NCI-H2227 (cell line): ENCODE measurements at regions not wholly inside any gene's neighbourhood (a gene's known extent, or its start where the extent isn't known, plus 50 kb on each side); places are given as distances from the start of the nearest gene placed in this dataset.
A peak's percentile ranks its signal among the peaks of the same experiment; 100 is the strongest.

Experiments
- DNase-seq: peaks from one replicate; lab custom pipeline; 2025; ENCODE audit not compliant: unreplicated experiment; lab: John Stamatoyannopoulos, UW

- no peak for DNase-seq
Observed at GRCh38 chr2:12396699-12397098, 320.0 kb upstream of the TRIB2 start.

DNA sequence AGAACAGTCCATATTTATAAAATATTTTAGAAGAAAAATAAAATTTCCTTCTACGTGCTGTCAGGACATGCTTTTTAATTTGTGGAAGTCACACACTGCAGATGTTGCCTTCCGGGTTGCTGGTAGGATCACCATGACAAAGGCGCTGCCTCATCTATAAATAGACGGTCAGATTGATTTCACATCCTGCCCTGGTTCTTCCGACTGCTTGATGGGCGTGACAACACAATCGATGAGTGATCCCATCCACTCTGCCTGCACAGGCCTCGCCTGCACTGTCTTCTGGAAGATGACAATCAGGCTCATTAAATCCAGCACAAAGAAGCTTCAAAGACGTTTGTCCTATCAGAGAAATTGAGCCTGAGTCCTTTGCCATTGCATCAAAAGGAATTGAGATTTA lies 318.9 kb upstream of the TRIB2 start:
- DNase-seq, result peak; percentile 12

- no peak for DNase-seq
Observed at GRCh38 chr2:12399240-12399639, 317.5 kb upstream of the TRIB2 start.

GRCh38 chr2:12400543-12400942 lies 316.2 kb upstream of the TRIB2 start:
- no peak for DNase-seq

DNA sequence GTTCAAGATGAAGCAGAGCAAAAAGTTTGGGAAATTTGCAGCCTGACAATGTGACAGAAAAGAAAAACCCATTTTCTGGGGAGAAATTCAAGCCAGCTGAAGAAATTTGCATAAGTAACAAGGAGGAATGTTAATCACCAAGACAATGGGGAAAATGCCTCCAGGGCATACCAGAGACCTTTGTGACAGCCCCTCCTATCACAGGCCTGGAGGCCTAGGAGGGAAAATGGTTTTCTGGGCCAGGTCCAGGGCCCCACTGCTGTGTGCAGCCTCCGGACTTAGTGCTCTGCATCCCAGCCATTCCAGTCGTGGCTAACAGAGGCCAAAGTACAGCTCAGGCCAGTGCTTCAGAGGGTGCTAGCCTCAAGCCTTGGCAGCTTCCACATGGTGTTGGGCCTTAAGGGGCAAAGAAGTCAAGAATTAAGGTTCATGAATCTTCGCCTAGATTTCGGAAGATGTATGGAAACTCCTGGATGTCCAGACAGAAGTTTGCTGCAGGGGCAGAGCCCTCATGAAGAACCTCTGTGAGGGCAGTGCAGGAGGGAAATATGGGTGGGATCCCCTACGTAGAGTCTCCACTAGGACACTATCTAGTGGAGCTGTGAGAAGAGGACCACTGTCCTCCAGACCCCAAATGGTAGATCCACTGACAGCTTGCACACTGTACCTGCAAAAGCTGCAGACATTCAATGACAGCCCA lies 314.1 kb upstream of the TRIB2 start:
- DNase-seq, result no peak

DNA sequence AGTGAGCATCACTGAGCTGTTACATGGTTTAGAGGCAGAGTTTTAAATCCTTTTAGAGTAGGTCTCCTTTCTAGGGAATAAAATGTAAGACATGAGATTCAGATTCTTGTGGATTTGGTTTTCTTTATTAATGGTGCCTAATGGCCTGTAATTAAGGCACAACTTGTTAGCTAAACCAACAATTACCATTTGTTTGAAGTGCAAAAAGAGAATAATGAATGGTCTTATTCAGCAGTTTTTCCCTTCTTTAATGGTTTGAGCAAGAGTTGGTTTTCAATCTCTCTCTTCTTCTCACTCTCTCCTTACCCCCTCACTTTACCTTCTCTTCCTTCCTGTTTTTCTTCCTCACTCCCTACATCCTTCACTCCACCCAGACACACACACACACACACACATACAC lies 312.2 kb upstream of the TRIB2 start:
- no peak for DNase-seq

- no peak for DNase-seq
Observed at GRCh38 chr2:12407160-12407559, 309.6 kb upstream of the TRIB2 start.

DNA sequence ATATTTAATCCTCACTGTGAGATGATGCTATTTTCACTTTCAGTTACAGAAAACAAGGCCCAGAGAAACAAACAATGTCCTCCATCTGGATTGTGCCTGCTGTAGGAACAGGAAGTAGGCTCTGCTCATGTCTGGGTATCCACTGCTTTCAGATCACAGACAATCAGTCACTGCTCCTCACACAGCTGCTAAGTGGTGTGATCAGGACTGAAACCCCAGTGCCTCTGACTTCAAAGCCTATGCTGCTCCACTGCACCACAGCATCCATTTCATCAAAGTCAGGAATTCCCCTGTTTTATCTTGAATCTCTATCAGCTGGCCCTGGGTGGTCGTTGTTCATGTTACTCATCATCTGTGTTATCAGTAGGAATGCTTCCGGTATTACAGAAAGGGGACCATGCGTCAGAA lies 303.8 kb upstream of the TRIB2 start:
- no peak for DNase-seq

- no peak for DNase-seq
Observed at GRCh38 chr2:12415536-12415935, 301.2 kb upstream of the TRIB2 start.

GRCh38 chr2:12416600-12416999 lies 300.1 kb upstream of the TRIB2 start:
- DNase-seq, result no peak

GRCh38 chr2:12417786-12418185 lies 298.9 kb upstream of the TRIB2 start:
- DNase-seq, result no peak

- DNase-seq, result no peak
Observed at GRCh38 chr2:12419803-12420202, 296.9 kb upstream of the TRIB2 start.

GRCh38 chr2:12421046-12421445 lies 295.7 kb upstream of the TRIB2 start:
- DNase-seq, result no peak

DNA sequence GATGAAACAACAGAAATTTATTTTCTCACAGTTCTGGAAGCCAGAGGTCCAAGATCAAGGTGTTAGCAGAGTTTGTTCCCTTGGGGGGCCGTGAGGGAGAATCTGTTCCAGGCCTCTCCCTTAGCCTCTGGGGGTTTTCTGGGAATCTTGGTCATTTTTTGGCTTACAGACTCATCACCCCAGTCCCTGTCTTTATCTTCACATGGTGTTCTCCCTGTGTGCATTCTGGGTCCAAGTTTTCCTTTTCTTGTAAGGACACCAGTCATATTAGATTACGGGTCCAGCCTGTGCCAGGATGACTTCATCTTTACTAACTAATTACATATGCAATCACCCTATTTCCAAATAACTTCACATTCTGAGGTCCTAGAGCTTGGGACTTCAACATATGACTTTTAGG lies 292.5 kb upstream of the TRIB2 start:
- DNase-seq, result no peak

GRCh38 chr2:12424809-12425208 lies 291.9 kb upstream of the TRIB2 start:
- DNase-seq, result no peak

DNA sequence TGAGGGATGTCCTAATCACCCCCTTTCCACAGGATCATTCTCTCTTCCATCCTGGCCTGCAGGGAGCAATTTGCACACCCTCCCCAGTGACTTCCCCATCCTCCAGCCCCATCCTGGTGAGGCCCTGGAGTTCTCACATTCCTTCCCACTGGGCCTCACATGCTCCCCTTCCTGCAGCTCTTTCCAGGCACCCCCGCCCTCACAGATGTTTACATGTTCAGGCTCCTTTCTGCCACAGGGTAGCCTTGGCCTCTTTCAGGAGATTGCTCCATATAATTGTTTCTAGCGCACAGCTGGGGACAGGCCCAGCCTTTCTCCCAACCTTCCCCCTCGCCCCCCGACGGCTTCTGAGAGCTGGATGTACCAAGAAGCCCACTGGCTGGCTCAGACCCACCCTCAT lies 288.4 kb upstream of the TRIB2 start:
- DNase-seq, result no peak

DNA sequence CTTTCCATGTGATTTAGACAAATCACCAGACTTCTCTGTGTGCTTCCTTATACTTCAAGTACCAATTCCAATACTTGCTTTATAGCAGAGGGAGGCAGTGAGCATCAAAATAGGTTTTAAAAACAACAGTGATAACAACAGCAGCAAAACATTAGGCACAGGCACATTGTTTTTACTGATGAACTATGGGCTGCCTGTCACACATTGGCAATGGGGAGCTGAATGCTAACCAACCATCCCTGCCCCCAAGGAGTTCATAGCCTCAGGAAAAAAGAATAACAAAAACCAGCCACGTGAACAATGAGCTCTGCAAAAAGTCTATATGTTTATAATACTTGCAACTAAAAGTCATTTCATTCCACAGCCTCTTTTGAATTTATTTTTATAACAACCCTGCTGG lies 287.9 kb upstream of the TRIB2 start:
- DNase-seq, result no peak

DNA sequence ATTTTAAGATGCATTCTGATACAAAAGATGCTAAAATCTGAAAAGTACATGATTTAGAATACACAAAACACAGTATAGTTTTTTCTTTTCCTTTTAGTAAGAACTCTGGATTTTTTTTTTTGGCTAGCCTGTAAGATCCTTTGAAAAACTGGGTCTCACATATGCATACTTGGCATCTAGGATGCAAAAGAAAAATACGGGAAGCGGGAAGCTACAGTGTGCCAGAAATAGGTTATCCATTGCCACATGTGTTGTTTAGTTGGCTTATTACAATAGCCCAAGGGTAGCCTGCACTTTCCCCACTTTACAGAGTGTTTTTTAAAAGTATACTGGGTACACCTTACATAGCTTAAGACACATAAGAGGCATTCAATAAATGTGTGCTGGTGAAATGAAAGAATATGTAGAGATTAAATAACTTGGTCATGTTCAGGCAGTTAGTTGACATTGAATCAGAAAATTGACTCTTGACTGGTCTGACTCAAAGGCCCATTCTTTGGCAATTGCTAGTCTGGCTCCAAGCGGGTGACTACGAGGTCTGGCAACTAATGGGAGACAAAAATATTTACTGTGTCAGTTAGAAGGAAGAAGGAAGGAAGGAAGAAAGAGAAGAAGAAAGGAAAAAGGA lies 286.8 kb upstream of the TRIB2 start:
- DNase-seq, result no peak

GRCh38 chr2:12430407-12431133 lies 286.2 kb upstream of the TRIB2 start:
- no peak for DNase-seq

DNA sequence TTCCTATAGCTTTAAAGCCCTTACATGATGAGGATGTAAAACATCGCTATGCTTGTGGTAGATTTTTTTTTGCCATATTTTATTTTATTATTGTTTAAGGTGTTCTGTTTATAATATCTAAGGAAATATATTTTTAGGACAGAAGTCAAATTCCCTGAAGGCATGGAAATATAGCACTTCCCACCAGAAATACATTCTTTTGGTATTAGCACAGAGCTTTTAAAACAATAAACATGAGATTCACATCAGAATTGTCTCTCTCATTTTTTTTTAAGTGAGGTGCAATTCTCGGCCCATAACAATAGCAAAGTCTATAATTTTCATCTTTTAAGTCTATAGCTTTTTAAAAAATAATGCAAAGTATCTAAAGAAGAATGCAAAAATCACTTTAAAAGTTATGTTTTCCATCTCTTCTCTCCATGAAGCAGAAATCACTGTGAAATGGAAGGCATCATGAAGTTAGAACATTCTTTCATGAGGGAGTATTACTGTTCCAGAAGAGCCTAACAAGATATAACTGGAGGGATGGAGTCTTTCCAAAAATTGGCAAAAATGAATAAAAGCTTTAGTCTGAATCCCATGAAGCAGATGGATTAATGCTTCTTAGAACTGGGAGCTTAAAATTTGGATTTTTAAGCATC lies 283.6 kb upstream of the TRIB2 start:
- no peak for DNase-seq

GRCh38 chr2:12433626-12433990 lies 283.1 kb upstream of the TRIB2 start:
- DNase-seq, result no peak

GRCh38 chr2:12434630-12435098 lies 282.1 kb upstream of the TRIB2 start:
- no peak for DNase-seq
